ENCODE measurements at regions not wholly inside any gene's neighbourhood (a gene's known extent, or its start where the extent isn't known, plus 50 kb on each side); places are given as distances from the start of the nearest gene placed in this dataset.
"Not testable (repeated sequence)": the region's sequence is repeated elsewhere in the genome, so short reads cannot be mapped to it uniquely, and the experiment has no call there.

GRCh38 chr1:2951856-2952255 is 69.4 kb upstream of the ACTRT2 start:
- no peak for DNase-seq

- DNase-seq: no peak
Measured at GRCh38 chr1:2952371-2952770, 68.9 kb upstream of the ACTRT2 start.

GRCh38 chr1:2952992-2953391 is 68.3 kb upstream of the ACTRT2 start:
- DNase-seq: no peak

- no peak for DNase-seq
Measured at GRCh38 chr1:2953688-2954285, 67.5 kb upstream of the ACTRT2 start.

GRCh38 chr1:2955652-2956051 is 65.6 kb upstream of the ACTRT2 start:
- no peak for DNase-seq

- DNase-seq: no peak
Measured at GRCh38 chr1:2956576-2956975, 64.7 kb upstream of the ACTRT2 start.

GRCh38 chr1:2957329-2957728 is 63.9 kb upstream of the ACTRT2 start:
- no peak for DNase-seq

GRCh38 chr1:2959881-2960280 is 61.4 kb upstream of the ACTRT2 start:
- not testable (repeated sequence) for DNase-seq

GRCh38 chr1:2961081-2961480 is 60.2 kb upstream of the ACTRT2 start:
- no peak for DNase-seq

- DNase-seq: no peak
Measured at GRCh38 chr1:2961661-2962060, 59.6 kb upstream of the ACTRT2 start.

GRCh38 chr1:2962061-2962460 is 59.2 kb upstream of the ACTRT2 start:
- DNase-seq: no peak

GRCh38 chr1:2962541-2962940 is 58.7 kb upstream of the ACTRT2 start:
- no peak for DNase-seq

- no peak for DNase-seq
Measured at GRCh38 chr1:2962946-2963345, 58.3 kb upstream of the ACTRT2 start.

- no peak for DNase-seq
Measured at GRCh38 chr1:2965676-2966075, 55.6 kb upstream of the ACTRT2 start.

GRCh38 chr1:2966449-2967328 is 54.6 kb upstream of the ACTRT2 start:
- DNase-seq: no peak

- no peak for DNase-seq
Measured at GRCh38 chr1:2967329-2967725, 53.9 kb upstream of the ACTRT2 start.

GRCh38 chr1:2967881-2968280 is 53.4 kb upstream of the ACTRT2 start:
- DNase-seq: no peak

GRCh38 chr1:2968471-2968881 is 52.8 kb upstream of the ACTRT2 start:
- DNase-seq: no peak

- DNase-seq: no peak
Measured at GRCh38 chr1:2969011-2969844, 52.0 kb upstream of the ACTRT2 start.

- DNase-seq: no peak
Measured at GRCh38 chr1:2969845-2970291, 51.4 kb upstream of the ACTRT2 start.

- DNase-seq: no peak
Measured at GRCh38 chr1:2970311-2971071, 50.8 kb upstream of the ACTRT2 start.

- DNase-seq: no peak
Measured at GRCh38 chr1:2971101-2971501, 50.2 kb upstream of the ACTRT2 start.

Data from skin of body (tissue), 1 donor.